ENCODE measurements at regions not wholly inside any gene's neighbourhood (a gene's known extent, or its start where the extent isn't known, plus 50 kb on each side); places are given as distances from the start of the nearest gene placed in this dataset.

DNA sequence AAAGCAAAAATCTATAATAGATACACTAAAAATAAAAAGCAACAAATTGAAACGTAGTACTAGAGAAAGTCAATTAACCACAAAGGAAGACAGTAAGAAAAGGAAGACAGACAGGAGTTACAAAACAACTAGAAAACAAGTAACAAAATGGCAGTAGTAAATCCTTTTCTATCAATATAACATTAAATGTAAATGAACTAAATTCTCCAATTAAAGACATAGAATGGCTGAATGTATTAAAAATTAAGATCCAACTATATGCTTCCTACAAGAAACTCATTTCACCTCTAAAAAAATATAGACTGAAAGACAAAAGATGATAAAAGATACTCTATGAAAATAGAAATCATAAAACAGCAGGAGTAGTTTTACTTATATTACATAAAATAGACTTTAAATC, 79.1 kb downstream of the CTH start:
- Histone ChIP-seq H3K9me3 (ENCODE audit: low read length) (no peaks in the 10 kb centered on the region; the same call in 1 of the 2 replicates), H3K4me2 (ENCODE audit: low read depth, low read length, poor library complexity, severe bottlenecking) (no peak overlapping the region), H4K20me1 (ENCODE audit: insufficient read depth, low read depth, low read length) (no peaks in the 10 kb centered on the region), H3K27me3 (ENCODE audit: low read length) (no peaks in the 10 kb centered on the region), H2AFZ (ENCODE audit: low read length) (no peak overlapping the region), H3K9me2 (replicated peaks; ENCODE audit: insufficient read depth, low read length) (no peaks in the 10 kb centered on the region), H3K9ac (ENCODE audit: low read length) (no peak overlapping the region), H3K4me3 (ENCODE audit: low read length) (no peak overlapping the region), H3K36me3 (ENCODE audit: insufficient read depth, low read length) (no peaks in the 10 kb centered on the region), H3K4me1 (ENCODE audit: low read length) (peaks cover 5% of the 10 kb centered on the region; the same call in 1 of the 2 replicates), H3K27ac (ENCODE audit: low read length) (no peak overlapping the region), H3K79me2 (ENCODE audit: low read length) (no peaks in the 10 kb centered on the region)
- no peak for DNase-seq

DNA sequence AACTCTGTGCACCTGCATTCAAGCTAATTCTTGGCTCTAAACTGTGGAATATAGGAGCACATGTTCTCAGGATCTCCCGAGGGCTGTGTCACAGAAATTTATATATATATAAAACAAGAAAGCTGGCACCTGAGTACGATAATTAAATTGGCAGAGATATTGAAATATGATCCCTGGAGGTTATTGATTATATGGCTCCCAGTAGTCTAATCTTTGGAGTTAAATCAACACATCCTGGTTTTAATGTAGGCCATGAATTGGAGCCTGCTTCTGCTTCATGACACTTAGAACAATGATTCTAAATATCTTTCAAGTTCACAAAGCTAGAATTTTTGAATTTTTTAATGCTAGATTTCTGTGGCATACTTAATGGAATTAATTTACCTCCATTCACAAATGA, 84.3 kb downstream of the CTH start:
- Histone ChIP-seq H3K79me2 (ENCODE audit: low read length) (no peaks in the 10 kb centered on the region), H3K4me1 (ENCODE audit: low read length) (peaks cover 5% of the 10 kb centered on the region; the same call in 1 of the 2 replicates), H3K9ac (ENCODE audit: low read length) (no peak overlapping the region), H2AFZ (ENCODE audit: low read length) (no peak overlapping the region), H3K36me3 (ENCODE audit: insufficient read depth, low read length) (no peaks in the 10 kb centered on the region), H3K4me3 (ENCODE audit: low read length) (no peak overlapping the region), H3K9me3 (ENCODE audit: low read length) (no peaks in the 10 kb centered on the region), H4K20me1 (ENCODE audit: insufficient read depth, low read depth, low read length) (no peaks in the 10 kb centered on the region), H3K4me2 (ENCODE audit: low read depth, low read length, poor library complexity, severe bottlenecking) (no peak overlapping the region), H3K9me2 (replicated peaks; ENCODE audit: insufficient read depth, low read length) (no peaks in the 10 kb centered on the region), H3K27me3 (ENCODE audit: low read length) (no peaks in the 10 kb centered on the region), H3K27ac (ENCODE audit: low read length) (no peak overlapping the region)
- DNase-seq: no peak

DNA sequence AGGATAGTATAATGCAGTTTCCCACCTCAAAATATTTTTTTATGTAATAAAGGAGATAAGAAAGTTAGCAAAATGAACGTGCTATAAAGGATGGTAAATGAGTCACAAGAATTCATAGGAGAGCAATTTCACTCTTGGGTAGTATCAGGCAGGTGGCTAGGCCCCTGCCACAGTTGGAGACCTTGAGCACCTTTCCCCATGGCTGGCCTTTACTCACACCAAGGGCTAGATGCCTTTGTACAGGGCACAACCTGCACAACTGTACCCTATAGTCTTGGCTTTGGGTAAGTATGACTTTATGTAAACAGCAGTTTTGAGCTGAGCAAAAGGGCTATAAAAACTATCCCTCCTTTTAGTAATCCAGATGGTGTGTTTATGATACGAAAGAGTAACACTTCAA, 85.1 kb downstream of the CTH start:
- DNase-seq: no peak
- Histone ChIP-seq H3K27me3 (ENCODE audit: low read length) (no peaks in the 10 kb centered on the region), H3K4me2 (ENCODE audit: low read depth, low read length, poor library complexity, severe bottlenecking) (no peak overlapping the region), H4K20me1 (ENCODE audit: insufficient read depth, low read depth, low read length) (no peaks in the 10 kb centered on the region), H3K4me1 (ENCODE audit: low read length) (peaks cover 5% of the 10 kb centered on the region; the same call in 1 of the 2 replicates), H3K27ac (ENCODE audit: low read length) (no peak overlapping the region), H3K9ac (ENCODE audit: low read length) (no peak overlapping the region), H3K36me3 (ENCODE audit: insufficient read depth, low read length) (no peaks in the 10 kb centered on the region), H3K9me3 (ENCODE audit: low read length) (no peaks in the 10 kb centered on the region), H3K9me2 (replicated peaks; ENCODE audit: insufficient read depth, low read length) (no peaks in the 10 kb centered on the region), H2AFZ (ENCODE audit: low read length) (no peak overlapping the region), H3K79me2 (ENCODE audit: low read length) (no peaks in the 10 kb centered on the region), H3K4me3 (ENCODE audit: low read length) (no peak overlapping the region)

- DNase-seq: no peak
Measured at GRCh38 chr1:70497152-70497551, 86.1 kb downstream of the CTH start.

DNA sequence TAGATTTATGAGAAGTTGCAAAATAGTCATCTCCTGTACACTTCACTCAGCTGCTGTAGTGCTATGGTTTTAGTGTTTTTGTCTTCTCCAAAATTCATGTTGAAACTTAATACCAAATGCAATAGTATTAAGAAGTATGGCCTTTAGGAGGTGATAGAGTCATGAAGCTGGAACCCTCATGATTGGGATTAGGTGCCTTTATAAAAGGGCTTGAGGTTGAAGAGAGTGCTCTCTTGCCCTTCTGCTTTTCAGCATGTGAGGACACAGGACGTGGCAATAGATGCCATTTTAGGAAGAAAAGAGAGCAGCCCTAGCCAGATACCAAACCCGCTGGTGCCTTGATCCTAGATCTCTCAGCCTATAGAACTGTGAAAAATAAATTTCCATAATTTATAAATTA, 87.6 kb downstream of the CTH start:
- Histone ChIP-seq H3K9me3 (ENCODE audit: low read length) (no peaks in the 10 kb centered on the region), H3K79me2 (ENCODE audit: low read length) (no peaks in the 10 kb centered on the region), H3K9ac (ENCODE audit: low read length) (no peak overlapping the region), H3K27ac (ENCODE audit: low read length) (no peak overlapping the region), H3K4me1 (ENCODE audit: low read length) (no peaks in the 10 kb centered on the region), H3K27me3 (ENCODE audit: low read length) (no peaks in the 10 kb centered on the region), H3K4me3 (ENCODE audit: low read length) (no peak overlapping the region), H4K20me1 (ENCODE audit: insufficient read depth, low read depth, low read length) (no peaks in the 10 kb centered on the region), H3K36me3 (ENCODE audit: insufficient read depth, low read length) (no peaks in the 10 kb centered on the region), H2AFZ (ENCODE audit: low read length) (no peak overlapping the region), H3K9me2 (replicated peaks; ENCODE audit: insufficient read depth, low read length) (no peaks in the 10 kb centered on the region), H3K4me2 (ENCODE audit: low read depth, low read length, poor library complexity, severe bottlenecking) (no peak overlapping the region)
- DNase-seq: no peak

More at GRCh38 chr1:70497152-70497551, 86.1 kb downstream of the CTH start:
- H4K20me1 ChIP-seq (ENCODE audit: insufficient read depth, low read depth, low read length): no peaks in the 10 kb centered on the region
- H2AFZ ChIP-seq (ENCODE audit: low read length): no peak overlapping the region
- no peak overlapping the region for H3K4me3 ChIP-seq (ENCODE audit: low read length)
- no peak overlapping the region for H3K9ac ChIP-seq (ENCODE audit: low read length)
- no peak overlapping the region for H3K4me2 ChIP-seq (ENCODE audit: low read depth, low read length, poor library complexity, severe bottlenecking)
- no peaks in the 10 kb centered on the region for H3K27me3 ChIP-seq (ENCODE audit: low read length)
- H3K4me1 ChIP-seq (ENCODE audit: low read length): no peaks in the 10 kb centered on the region
- H3K36me3 ChIP-seq (ENCODE audit: insufficient read depth, low read length): no peaks in the 10 kb centered on the region
- H3K9me3 ChIP-seq (ENCODE audit: low read length): no peaks in the 10 kb centered on the region
- no peaks in the 10 kb centered on the region for H3K9me2 ChIP-seq (replicated peaks; ENCODE audit: insufficient read depth, low read length)
- H3K79me2 ChIP-seq (ENCODE audit: low read length): no peaks in the 10 kb centered on the region
- no peak overlapping the region for H3K27ac ChIP-seq (ENCODE audit: low read length)

GRCh38 chr1:70499695-70500094, 88.6 kb downstream of the CTH start:
- Histone ChIP-seq H3K9me3 (ENCODE audit: low read length) (no peaks in the 10 kb centered on the region), H3K4me3 (ENCODE audit: low read length) (no peak overlapping the region), H2AFZ (ENCODE audit: low read length) (no peak overlapping the region), H4K20me1 (ENCODE audit: insufficient read depth, low read depth, low read length) (no peaks in the 10 kb centered on the region), H3K79me2 (ENCODE audit: low read length) (no peaks in the 10 kb centered on the region), H3K27me3 (ENCODE audit: low read length) (no peaks in the 10 kb centered on the region), H3K9me2 (replicated peaks; ENCODE audit: insufficient read depth, low read length) (no peaks in the 10 kb centered on the region), H3K9ac (ENCODE audit: low read length) (no peak overlapping the region), H3K36me3 (ENCODE audit: insufficient read depth, low read length) (no peaks in the 10 kb centered on the region), H3K4me1 (ENCODE audit: low read length) (peaks cover 4% of the 10 kb centered on the region), H3K4me2 (ENCODE audit: low read depth, low read length, poor library complexity, severe bottlenecking) (no peak overlapping the region), H3K27ac (ENCODE audit: low read length) (no peak overlapping the region)
- DNase-seq: no peak

GRCh38 chr1:70503358-70503757, 92.3 kb downstream of the CTH start:
- no peaks in the 10 kb centered on the region for H3K9me3 ChIP-seq (ENCODE audit: low read length)
- no peak overlapping the region for H3K27ac ChIP-seq (ENCODE audit: low read length)
- H3K9ac ChIP-seq (ENCODE audit: low read length): no peak overlapping the region
- no peaks in the 10 kb centered on the region for H3K9me2 ChIP-seq (replicated peaks; ENCODE audit: insufficient read depth, low read length)
- no peaks in the 10 kb centered on the region for H3K27me3 ChIP-seq (ENCODE audit: low read length)
- H3K36me3 ChIP-seq (ENCODE audit: insufficient read depth, low read length): no peaks in the 10 kb centered on the region
- no peak overlapping the region for H2AFZ ChIP-seq (ENCODE audit: low read length)
- H3K4me3 ChIP-seq (ENCODE audit: low read length): no peak overlapping the region
- DNase-seq: no peak
- H3K4me1 ChIP-seq (ENCODE audit: low read length): peaks cover 13% of the 10 kb centered on the region
- no peaks in the 10 kb centered on the region for H3K79me2 ChIP-seq (ENCODE audit: low read length)
- H3K4me2 ChIP-seq (ENCODE audit: low read depth, low read length, poor library complexity, severe bottlenecking): no peak overlapping the region
- H4K20me1 ChIP-seq (ENCODE audit: insufficient read depth, low read depth, low read length): no peaks in the 10 kb centered on the region

DNA sequence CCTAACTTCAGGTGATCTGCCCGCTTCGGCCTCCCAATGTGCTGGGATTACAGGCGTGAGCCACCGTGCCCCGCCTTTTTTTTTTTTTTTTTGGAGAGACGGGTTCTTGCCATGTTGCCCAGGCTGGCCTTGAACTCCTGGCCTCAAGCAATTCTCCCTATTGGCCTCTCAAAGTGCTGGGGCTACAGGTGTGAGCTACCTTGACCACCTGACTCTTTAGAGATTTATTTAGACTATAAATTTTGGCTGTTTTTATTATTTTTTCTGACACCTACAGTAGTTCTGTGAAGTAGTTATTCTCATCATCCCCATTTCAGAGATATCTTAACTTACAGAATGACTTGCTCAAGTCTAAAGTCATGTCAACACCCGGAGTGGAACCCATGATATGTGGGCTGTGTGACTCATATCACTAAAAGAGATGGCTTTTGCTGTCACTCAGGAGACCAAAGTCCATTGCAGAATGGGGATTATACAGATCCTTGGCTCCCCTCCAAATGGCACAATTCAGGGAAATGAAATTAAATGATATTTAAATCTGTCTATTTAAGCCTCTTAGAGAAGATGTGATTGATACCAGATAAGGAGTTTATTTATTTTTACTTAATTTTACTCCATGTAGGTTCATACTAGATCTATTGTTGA, 93.2 kb downstream of the CTH start:
- H3K4me1 ChIP-seq (ENCODE audit: low read length): peaks cover 13% of the 10 kb centered on the region
- H3K9me3 ChIP-seq (ENCODE audit: low read length): no peaks in the 10 kb centered on the region
- no peaks in the 10 kb centered on the region for H3K9me2 ChIP-seq (replicated peaks; ENCODE audit: insufficient read depth, low read length)
- H3K27ac ChIP-seq (ENCODE audit: low read length): no peak overlapping the region
- no peak overlapping the region for H2AFZ ChIP-seq (ENCODE audit: low read length)
- no peak overlapping the region for H3K4me3 ChIP-seq (ENCODE audit: low read length)
- no peaks in the 10 kb centered on the region for H4K20me1 ChIP-seq (ENCODE audit: insufficient read depth, low read depth, low read length)
- no peak for DNase-seq
- H3K79me2 ChIP-seq (ENCODE audit: low read length): no peaks in the 10 kb centered on the region
- H3K36me3 ChIP-seq (ENCODE audit: insufficient read depth, low read length): no peaks in the 10 kb centered on the region
- no peak overlapping the region for H3K4me2 ChIP-seq (ENCODE audit: low read depth, low read length, poor library complexity, severe bottlenecking)
- H3K9ac ChIP-seq (ENCODE audit: low read length): no peak overlapping the region
- no peaks in the 10 kb centered on the region for H3K27me3 ChIP-seq (ENCODE audit: low read length)
